HEK293T (cell line): ENCODE measurements at regions not wholly inside any gene's neighbourhood (a gene's known extent, or its start where the extent isn't known, plus 50 kb on each side); places are given as distances from the start of the nearest gene placed in this dataset.

Experiments used
- CTCF ChIA-PET: fragments of 350-600 bp; formaldehyde crosslinking; extraction: SDS; loops from one replicate; lab custom pipeline; 2021; ENCODE audit warnings: antibody characterized with exemption, inconsistent platforms; lab: Yijun Ruan, JAX
- POLR2A ChIA-PET: fragments of 350-600 bp; formaldehyde crosslinking; extraction: SDS; loops from one replicate; lab custom pipeline; 2020; ENCODE audit warnings: antibody characterized with exemption, inconsistent platforms; lab: Yijun Ruan, JAX
- DNase-seq: peaks from one replicate; pipeline ENCODE4 v3.0.0; 2012; ENCODE audit warnings: mixed read lengths; ENCODE audit errors: extremely low spot score
- ARNT ChIP-seq: fragments of 450-650 bp; IDR thresholded peaks from 2 replicates; pipeline ENCODE4 v1.6.1; 2017; ENCODE audit warnings: mild to moderate bottlenecking
- BHLHE40 ChIP-seq: fragments of 450-650 bp; IDR thresholded peaks from 2 replicates; pipeline ENCODE4 v1.6.1; 2016; ENCODE audit warnings: mild to moderate bottlenecking, moderate library complexity, borderline replicate concordance
- CTBP1 ChIP-seq: fragments of 450-650 bp; IDR thresholded peaks from 2 replicates; pipeline ENCODE4 v1.6.1; 2016; ENCODE audit warnings: borderline replicate concordance
- ELF4 ChIP-seq: fragments of 450-650 bp; IDR thresholded peaks from 2 replicates; pipeline ENCODE4 v1.6.1; 2017; ENCODE audit warnings: antibody characterized with exemption
- FOXA1 ChIP-seq: fragments of 450-650 bp; IDR thresholded peaks from 2 replicates; pipeline ENCODE4 v1.6.1; 2016; ENCODE audit warnings: mild to moderate bottlenecking
- FOXK2 ChIP-seq: fragments of 450-650 bp; IDR thresholded peaks from 2 replicates; pipeline ENCODE4 v1.6.1; 2016; ENCODE audit warnings: mild to moderate bottlenecking
- FOXM1 ChIP-seq: fragments of 450-650 bp; IDR thresholded peaks from 2 replicates; pipeline ENCODE4 v1.6.1; 2017; ENCODE audit warnings: mild to moderate bottlenecking, borderline replicate concordance
- HDGF ChIP-seq: fragments of 450-650 bp; IDR thresholded peaks from 2 replicates; pipeline ENCODE4 v1.6.1; 2017; ENCODE audit warnings: antibody characterized with exemption, borderline replicate concordance
- L3MBTL2 ChIP-seq: fragments of 450-650 bp; conservative IDR thresholded peaks from 2 replicates; pipeline ENCODE4 v1.6.1; 2016; ENCODE audit warnings: mild to moderate bottlenecking
- LEF1 ChIP-seq: fragments of 450-650 bp; IDR thresholded peaks from 2 replicates; pipeline ENCODE4 v1.6.1; 2017; ENCODE audit warnings: mild to moderate bottlenecking, borderline replicate concordance
- NFRKB ChIP-seq: fragments of 450-650 bp; IDR thresholded peaks from 2 replicates; pipeline ENCODE4 v1.6.1; 2016; ENCODE audit warnings: mild to moderate bottlenecking, moderate library complexity
- PKNOX1 ChIP-seq: fragments of 450-650 bp; IDR thresholded peaks from 2 replicates; pipeline ENCODE4 v1.6.1; 2016
- SP1 ChIP-seq: fragments of 450-650 bp; IDR thresholded peaks from 2 replicates; pipeline ENCODE4 v1.6.1; 2017
- SUZ12 ChIP-seq: fragments of 450-650 bp; IDR thresholded peaks from 2 replicates; pipeline ENCODE4 v1.6.1; 2016; ENCODE audit warnings: mild to moderate bottlenecking
- TARDBP ChIP-seq: fragments of 450-650 bp; IDR thresholded peaks from 2 replicates; pipeline ENCODE4 v1.6.1; 2016
- ZNF384 ChIP-seq: fragments of 450-650 bp; IDR thresholded peaks from 2 replicates; pipeline ENCODE4 v1.6.1; 2016

- no peak for TF ChIP-seq NFRKB
- TF ChIP-seq TARDBP = no peak
- no peak for TF ChIP-seq PKNOX1
- TF ChIP-seq ELF4 = no peak
- no peak for TF ChIP-seq L3MBTL2
- TF ChIP-seq BHLHE40 = no peak
- TF ChIP-seq CTBP1 = no peak
- ChIA-PET CTCF (no interaction called here), POLR2A (no interaction called here)
- no peak for DNase-seq
These were observed 592.8 kb upstream of the PCDH10 start for GRCh38 chr4:132556316-132556715.

- no peak for DNase-seq
- ChIA-PET CTCF (interaction anchor here (0.6 kb wide), 1 partner anchor 95 kb away, joined by 4 read pairs; no protein-coding TSS in a partner anchor), POLR2A (no interaction called here)
- no peak for TF ChIP-seq FOXM1
- TF ChIP-seq PKNOX1 = no peak
- TF ChIP-seq LEF1 = no peak
- TF ChIP-seq SUZ12 = no peak
- TF ChIP-seq FOXK2 = no peak
- TF ChIP-seq SP1 = no peak
- no peak for TF ChIP-seq TARDBP
These were observed 591.4 kb upstream of the PCDH10 start for GRCh38 chr4:132557660-132558059.

GRCh38 chr4:132564920-132565319 lies 584.2 kb upstream of the PCDH10 start:
- DNase-seq = no peak
- ChIA-PET POLR2A (no interaction called here), CTCF (no interaction called here)
- TF ChIP-seq L3MBTL2 (no peak), HDGF (no peak), ARNT (no peak), ELF4 (no peak), FOXK2 (no peak)

GRCh38 chr4:132565542-132565941 lies 583.6 kb upstream of the PCDH10 start:
- no peak for DNase-seq
- TF ChIP-seq HDGF (no peak), ARNT (no peak), LEF1 (no peak), ELF4 (no peak), FOXA1 (no peak), FOXK2 (no peak), SP1 (no peak), BHLHE40 (no peak), NFRKB (no peak)
- ChIA-PET CTCF (no interaction called here), POLR2A (no interaction called here)

GRCh38 chr4:132572210-132572609 lies 576.9 kb upstream of the PCDH10 start:
- CTCF ChIA-PET = no interaction called here
- POLR2A ChIA-PET = no interaction called here

GRCh38 chr4:132587626-132588025 lies 561.5 kb upstream of the PCDH10 start:
- POLR2A ChIA-PET = no interaction called here
- TF ChIP-seq SUZ12 = no peak
- no peak for TF ChIP-seq PKNOX1
- no peak for TF ChIP-seq FOXM1
- no peak for TF ChIP-seq FOXK2
- no peak for TF ChIP-seq CTBP1
- TF ChIP-seq ELF4 = no peak
- no peak for TF ChIP-seq HDGF
- no peak for TF ChIP-seq SP1
- TF ChIP-seq NFRKB = no peak
- TF ChIP-seq LEF1 = no peak
- no peak for TF ChIP-seq ZNF384
- no peak for TF ChIP-seq ARNT
- no peak for TF ChIP-seq TARDBP
- no peak for TF ChIP-seq BHLHE40
- TF ChIP-seq L3MBTL2 = no peak
- TF ChIP-seq FOXA1 = no peak
- no peak for DNase-seq
- CTCF ChIA-PET = no interaction called here

More at GRCh38 chr4:132572210-132572609, 576.9 kb upstream of the PCDH10 start:
- DNase-seq = no peak
- TF ChIP-seq TARDBP (no peak), PKNOX1 (no peak), L3MBTL2 (no peak), NFRKB (no peak), SP1 (no peak), FOXA1 (no peak), FOXM1 (no peak), CTBP1 (no peak), HDGF (no peak), BHLHE40 (no peak), LEF1 (no peak), ELF4 (no peak), FOXK2 (no peak)

- peak; percentile 38; the same call in 1 of the 2 replicates for TF ChIP-seq PKNOX1
- TF ChIP-seq HDGF = no peak
- TF ChIP-seq TARDBP = no peak
- TF ChIP-seq SP1 = no peak
- TF ChIP-seq ZNF384 = no peak
- ChIA-PET POLR2A (no interaction called here), CTCF (no interaction called here)
- peak; percentile 9 for DNase-seq
These were observed 556.8 kb upstream of the PCDH10 start for GRCh38 chr4:132592340-132592739.
